ENCODE measurements at regions not wholly inside any gene's neighbourhood (a gene's known extent, or its start where the extent isn't known, plus 50 kb on each side); places are given as distances from the start of the nearest gene placed in this dataset.
A peak's percentile ranks its signal among the peaks of the same experiment; 100 is the strongest.

GRCh38 chr6:90793771-90794170 lies 206.9 kb upstream of the MAP3K7 start:
- DNase-seq, result no peak

GRCh38 chr6:90790696-90791095 lies 203.8 kb upstream of the MAP3K7 start:
- DNase-seq, result peak; percentile 87

- peak; percentile 28 for DNase-seq
Measured at GRCh38 chr6:90790058-90790457, 203.2 kb upstream of the MAP3K7 start.

GRCh38 chr6:90788781-90789180 lies 201.9 kb upstream of the MAP3K7 start:
- DNase-seq, result no peak

- DNase-seq, result no peak
Measured at GRCh38 chr6:90787446-90787845, 200.6 kb upstream of the MAP3K7 start.

GRCh38 chr6:90780778-90781177 lies 193.9 kb upstream of the MAP3K7 start:
- no peak for DNase-seq

- DNase-seq, result no peak
Measured at GRCh38 chr6:90780141-90780540, 193.3 kb upstream of the MAP3K7 start.

- no peak for DNase-seq
Measured at GRCh38 chr6:90778417-90779203, 191.7 kb upstream of the MAP3K7 start.

GRCh38 chr6:90770778-90771177 lies 183.9 kb upstream of the MAP3K7 start:
- DNase-seq, result no peak

- no peak for DNase-seq
Measured at GRCh38 chr6:90765895-90766294, 179.0 kb upstream of the MAP3K7 start.

- no peak for DNase-seq
Measured at GRCh38 chr6:90765491-90765890, 178.6 kb upstream of the MAP3K7 start.

- peak; percentile 27 for DNase-seq
Measured at GRCh38 chr6:90764001-90764400, 177.1 kb upstream of the MAP3K7 start.

- no peak for DNase-seq
Measured at GRCh38 chr6:90759664-90760063, 172.8 kb upstream of the MAP3K7 start.

GRCh38 chr6:90758741-90759140 lies 171.9 kb upstream of the MAP3K7 start:
- no peak for DNase-seq

- no peak for DNase-seq
Measured at GRCh38 chr6:90753820-90754643, 167.2 kb upstream of the MAP3K7 start.

GRCh38 chr6:90739802-90740201 lies 152.9 kb upstream of the MAP3K7 start:
- DNase-seq, result no peak

GRCh38 chr6:90739339-90739738 lies 152.5 kb upstream of the MAP3K7 start:
- DNase-seq, result no peak

- DNase-seq, result no peak
Measured at GRCh38 chr6:90730151-90730673, 143.3 kb upstream of the MAP3K7 start.

- no peak for DNase-seq
Measured at GRCh38 chr6:90729057-90729456, 142.2 kb upstream of the MAP3K7 start.

- no peak for DNase-seq
Measured at GRCh38 chr6:90722648-90723047, 135.8 kb upstream of the MAP3K7 start.

- no peak for DNase-seq
Measured at GRCh38 chr6:90720404-90720803, 133.5 kb upstream of the MAP3K7 start.

GRCh38 chr6:90719321-90720195 lies 132.7 kb upstream of the MAP3K7 start:
- no peak for DNase-seq

GRCh38 chr6:90716376-90716775 lies 129.5 kb upstream of the MAP3K7 start:
- DNase-seq, result no peak
